Loucy (cell line): ENCODE measurements at regions not wholly inside any gene's neighbourhood (a gene's known extent, or its start where the extent isn't known, plus 50 kb on each side); places are given as distances from the start of the nearest gene placed in this dataset.

ENCODE experiments used
- EZH2phosphoT487 ChIP-seq: fragments of 200-600 bp; IDR thresholded peaks from 2 replicates; pipeline ENCODE4 v1.6.1; 2018; ENCODE audit warnings: antibody characterized with exemption, mild to moderate bottlenecking, moderate library complexity, borderline replicate concordance
- TF ChIP-seq, protein P1 (sequence below): fragments of 200-600 bp; sonication (generic); conservative IDR thresholded peaks from 2 replicates; pipeline ENCODE4 v1.5.1; 2014; ENCODE audit warnings: mild to moderate bottlenecking, antibody characterized with exemption, low read length

GRCh38 chr1:111045033-111045722 is 81.5 kb upstream of the LRIF1 start:
- TF ChIP-seq, protein P1, sequence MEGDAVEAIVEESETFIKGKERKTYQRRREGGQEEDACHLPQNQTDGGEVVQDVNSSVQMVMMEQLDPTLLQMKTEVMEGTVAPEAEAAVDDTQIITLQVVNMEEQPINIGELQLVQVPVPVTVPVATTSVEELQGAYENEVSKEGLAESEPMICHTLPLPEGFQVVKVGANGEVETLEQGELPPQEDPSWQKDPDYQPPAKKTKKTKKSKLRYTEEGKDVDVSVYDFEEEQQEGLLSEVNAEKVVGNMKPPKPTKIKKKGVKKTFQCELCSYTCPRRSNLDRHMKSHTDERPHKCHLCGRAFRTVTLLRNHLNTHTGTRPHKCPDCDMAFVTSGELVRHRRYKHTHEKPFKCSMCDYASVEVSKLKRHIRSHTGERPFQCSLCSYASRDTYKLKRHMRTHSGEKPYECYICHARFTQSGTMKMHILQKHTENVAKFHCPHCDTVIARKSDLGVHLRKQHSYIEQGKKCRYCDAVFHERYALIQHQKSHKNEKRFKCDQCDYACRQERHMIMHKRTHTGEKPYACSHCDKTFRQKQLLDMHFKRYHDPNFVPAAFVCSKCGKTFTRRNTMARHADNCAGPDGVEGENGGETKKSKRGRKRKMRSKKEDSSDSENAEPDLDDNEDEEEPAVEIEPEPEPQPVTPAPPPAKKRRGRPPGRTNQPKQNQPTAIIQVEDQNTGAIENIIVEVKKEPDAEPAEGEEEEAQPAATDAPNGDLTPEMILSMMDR, result no peak
- TF ChIP-seq EZH2phosphoT487, result no peak
